NT2/D1 (cell line): ENCODE measurements at regions not wholly inside any gene's neighbourhood (a gene's known extent, or its start where the extent isn't known, plus 50 kb on each side); places are given as distances from the start of the nearest gene placed in this dataset.
"Not testable (repeated sequence)": the region's sequence is repeated elsewhere in the genome, so short reads cannot be mapped to it uniquely, and the experiment has no call there.

Experiments
- DNase-seq: peaks from one replicate; pipeline ENCODE4 v3.0.0-alpha.2; 2011; ENCODE audit warnings: low read depth, low spot score
- H3K27me3 ChIP-seq: 2 replicates; pipeline ENCODE4 v1.6.0; 2011; ENCODE audit warnings: mild to moderate bottlenecking; ENCODE audit not compliant: insufficient read length, insufficient read depth
- H3K36me3 ChIP-seq: 2 replicates; pipeline ENCODE4 v1.6.1; 2011; ENCODE audit warnings: mild to moderate bottlenecking, low read length, mixed read lengths; ENCODE audit not compliant: insufficient read depth, insufficient read length
- H3K4me1 ChIP-seq: 2 replicates; pipeline ENCODE4 v1.5.1; 2011; ENCODE audit not compliant: insufficient read depth, insufficient read length
- H3K4me3 ChIP-seq: 2 replicates; pipeline ENCODE4 v1.5.1; 2011; ENCODE audit warnings: low read depth; ENCODE audit not compliant: insufficient read length
- H3K9ac ChIP-seq: 2 replicates; pipeline ENCODE4 v1.6.0; 2011; ENCODE audit warnings: low read depth; ENCODE audit not compliant: insufficient read length
- H3K9me3 ChIP-seq: 2 replicates; pipeline ENCODE4 v1.5.1; 2011; ENCODE audit warnings: mild to moderate bottlenecking, low read length; ENCODE audit not compliant: insufficient read depth
- SUZ12 ChIP-seq: IDR thresholded peaks from 2 replicates; pipeline ENCODE4 v1.6.1; 2011; ENCODE audit not compliant: insufficient read length, insufficient read depth; ENCODE audit errors: extremely low read depth
- YY1 ChIP-seq: IDR thresholded peaks from 2 replicates; pipeline ENCODE4 v1.6.1; 2011; ENCODE audit not compliant: insufficient read length, insufficient read depth
- ZNF274 ChIP-seq: IDR thresholded peaks from 2 replicates; pipeline ENCODE4 v1.6.1; 2011; ENCODE audit warnings: mild to moderate bottlenecking, low read depth, low read length

GRCh38 chr4:87915621-87916020 lies 59.9 kb upstream of the SPP1 start:
- Histone ChIP-seq H3K4me3 (no peak overlapping the region), H3K9me3 (peaks cover 30% of the 10 kb centered on the region), H3K36me3 (no peaks in the 10 kb centered on the region), H3K27me3 (no peaks in the 10 kb centered on the region), H3K9ac (no peak overlapping the region), H3K4me1 (no peaks in the 10 kb centered on the region)
- no peak for TF ChIP-seq YY1
- no peak for TF ChIP-seq SUZ12
- TF ChIP-seq ZNF274: no peak
- no peak for DNase-seq

GRCh38 chr4:87916626-87917025 lies 58.9 kb upstream of the SPP1 start:
- no peak overlapping the region for H3K4me3 ChIP-seq
- H3K36me3 ChIP-seq: no peaks in the 10 kb centered on the region
- DNase-seq: no peak
- no peak overlapping the region for H3K9ac ChIP-seq
- no peak for TF ChIP-seq SUZ12
- no peak for TF ChIP-seq ZNF274
- TF ChIP-seq YY1: no peak
- no peaks in the 10 kb centered on the region for H3K4me1 ChIP-seq
- peaks cover 33% of the 10 kb centered on the region for H3K9me3 ChIP-seq
- no peaks in the 10 kb centered on the region for H3K27me3 ChIP-seq

DNA sequence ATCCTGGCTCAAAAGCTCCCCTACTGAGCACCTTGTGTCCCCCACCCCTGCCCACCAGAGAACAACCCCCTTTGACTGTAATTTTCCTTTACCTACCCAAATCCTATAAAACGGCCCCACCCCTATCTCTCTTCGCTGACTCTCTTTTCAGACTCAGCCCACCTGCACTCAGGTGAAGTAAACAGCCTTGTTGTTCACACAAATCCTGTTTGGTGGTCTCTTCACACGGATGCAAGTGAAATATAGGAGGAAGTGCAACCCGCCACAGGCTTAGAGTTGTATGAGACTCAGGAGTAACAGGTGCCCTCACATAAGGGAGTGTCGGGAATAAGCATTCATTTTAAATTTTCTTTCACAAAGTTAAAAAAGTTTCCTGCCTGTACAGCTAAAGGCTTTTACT lies 57.6 kb upstream of the SPP1 start:
- DNase-seq, H3K27me3 ChIP-seq, H3K4me1 ChIP-seq, H3K4me3 ChIP-seq, H3K36me3 ChIP-seq, H3K9ac ChIP-seq: not testable (repeated sequence)
- H3K9me3 ChIP-seq: peaks cover 33% of the 10 kb centered on the region

DNA sequence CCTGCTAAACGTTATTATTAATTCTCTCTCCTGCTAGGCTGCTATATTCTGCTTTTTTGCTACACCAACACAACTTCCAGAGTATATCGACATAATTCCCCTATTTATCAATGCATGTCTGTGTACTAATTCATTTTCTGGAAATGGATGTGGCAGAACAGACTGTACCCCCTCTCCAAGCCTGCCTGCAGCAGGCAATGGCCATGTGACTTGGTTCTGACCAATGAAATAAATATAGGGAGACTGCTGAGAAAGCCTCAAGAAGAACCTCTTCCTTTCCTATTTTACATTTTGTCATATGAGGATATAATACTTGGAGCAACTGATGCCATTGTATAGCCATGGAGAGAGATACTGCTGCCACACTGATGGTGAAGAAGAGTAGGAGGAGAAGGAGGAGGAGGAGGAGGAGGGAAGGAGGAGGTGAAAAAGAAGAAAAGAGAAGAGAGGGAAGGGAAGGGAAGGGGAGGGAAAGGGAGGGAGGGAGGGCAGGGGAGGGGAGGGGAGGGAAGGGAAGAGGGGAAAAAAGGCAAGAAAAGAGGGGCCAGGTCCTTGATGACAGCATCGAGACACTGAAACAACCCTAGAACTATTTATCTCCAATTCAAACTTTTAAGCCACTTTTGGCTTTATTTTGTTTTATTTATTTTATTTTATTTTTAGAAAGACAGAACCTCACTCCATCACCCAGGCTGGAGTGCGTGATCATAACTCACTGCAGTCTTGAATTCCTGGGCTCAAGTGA lies 57.0 kb upstream of the SPP1 start:
- no peaks in the 10 kb centered on the region for H3K36me3 ChIP-seq
- no peaks in the 10 kb centered on the region for H3K27me3 ChIP-seq
- no peak overlapping the region for H3K4me3 ChIP-seq
- no peak for DNase-seq
- no peaks in the 10 kb centered on the region for H3K4me1 ChIP-seq
- H3K9ac ChIP-seq: no peak overlapping the region
- no peak for TF ChIP-seq SUZ12
- TF ChIP-seq YY1: no peak
- TF ChIP-seq ZNF274: no peak
- peaks cover 33% of the 10 kb centered on the region for H3K9me3 ChIP-seq

DNA sequence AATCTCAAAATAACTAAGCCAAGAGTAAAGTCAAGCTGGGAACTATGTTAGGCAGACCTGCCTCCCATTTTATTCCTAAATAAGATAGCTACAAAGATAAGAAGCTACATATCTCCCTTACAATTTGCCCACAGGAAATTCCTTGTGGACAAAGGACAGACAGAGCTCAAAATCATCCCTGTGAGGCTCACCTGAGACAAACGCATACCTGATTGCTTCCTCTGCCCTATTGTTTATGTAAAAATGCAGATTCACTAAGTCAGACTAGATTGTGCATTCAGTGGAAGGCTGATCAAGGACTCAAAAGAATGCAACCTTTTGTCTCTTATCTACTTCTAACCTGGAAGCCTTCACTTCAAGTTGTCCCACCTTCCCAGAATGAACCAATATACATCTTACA lies 56.2 kb upstream of the SPP1 start:
- H3K9ac ChIP-seq, H3K4me3 ChIP-seq, DNase-seq, H3K36me3 ChIP-seq, H3K4me1 ChIP-seq, H3K27me3 ChIP-seq: not testable (repeated sequence)
- peaks cover 33% of the 10 kb centered on the region for H3K9me3 ChIP-seq

DNA sequence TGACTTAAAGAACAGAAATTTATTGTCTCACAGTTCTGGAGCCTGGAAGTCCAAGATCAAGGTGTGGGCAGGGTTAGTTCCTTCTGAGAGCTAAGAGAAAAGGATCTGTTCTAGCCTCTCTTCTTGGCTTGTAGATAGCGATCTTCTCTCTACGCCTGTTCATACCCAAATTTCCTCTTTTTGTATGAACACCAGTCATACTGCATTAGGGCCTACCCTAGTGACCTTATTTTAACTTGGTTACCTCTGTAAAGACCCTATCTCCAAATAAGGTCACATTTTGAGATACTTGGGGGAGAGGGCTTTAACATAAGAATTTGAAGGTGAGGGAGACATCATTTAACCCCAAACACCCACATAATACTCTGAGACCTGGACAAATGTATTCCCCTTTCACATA lies 55.6 kb upstream of the SPP1 start:
- H3K36me3 ChIP-seq: no peaks in the 10 kb centered on the region
- no peaks in the 10 kb centered on the region for H3K27me3 ChIP-seq
- H3K4me3 ChIP-seq: no peak overlapping the region
- no peaks in the 10 kb centered on the region for H3K4me1 ChIP-seq
- H3K9ac ChIP-seq: no peak overlapping the region
- TF ChIP-seq SUZ12 (no peak), ZNF274 (no peak), YY1 (no peak)
- no peak for DNase-seq
- H3K9me3 ChIP-seq: peaks cover 33% of the 10 kb centered on the region

GRCh38 chr4:87920478-87920877 lies 55.0 kb upstream of the SPP1 start:
- H3K9me3 ChIP-seq: peaks cover 29% of the 10 kb centered on the region
- H3K4me1 ChIP-seq: no peaks in the 10 kb centered on the region
- TF ChIP-seq ZNF274 (no peak), YY1 (no peak), SUZ12 (no peak)
- DNase-seq: peak; percentile 6
- H3K4me3 ChIP-seq: no peak overlapping the region
- H3K27me3 ChIP-seq: no peaks in the 10 kb centered on the region
- H3K36me3 ChIP-seq: no peaks in the 10 kb centered on the region
- H3K9ac ChIP-seq: no peak overlapping the region

DNA sequence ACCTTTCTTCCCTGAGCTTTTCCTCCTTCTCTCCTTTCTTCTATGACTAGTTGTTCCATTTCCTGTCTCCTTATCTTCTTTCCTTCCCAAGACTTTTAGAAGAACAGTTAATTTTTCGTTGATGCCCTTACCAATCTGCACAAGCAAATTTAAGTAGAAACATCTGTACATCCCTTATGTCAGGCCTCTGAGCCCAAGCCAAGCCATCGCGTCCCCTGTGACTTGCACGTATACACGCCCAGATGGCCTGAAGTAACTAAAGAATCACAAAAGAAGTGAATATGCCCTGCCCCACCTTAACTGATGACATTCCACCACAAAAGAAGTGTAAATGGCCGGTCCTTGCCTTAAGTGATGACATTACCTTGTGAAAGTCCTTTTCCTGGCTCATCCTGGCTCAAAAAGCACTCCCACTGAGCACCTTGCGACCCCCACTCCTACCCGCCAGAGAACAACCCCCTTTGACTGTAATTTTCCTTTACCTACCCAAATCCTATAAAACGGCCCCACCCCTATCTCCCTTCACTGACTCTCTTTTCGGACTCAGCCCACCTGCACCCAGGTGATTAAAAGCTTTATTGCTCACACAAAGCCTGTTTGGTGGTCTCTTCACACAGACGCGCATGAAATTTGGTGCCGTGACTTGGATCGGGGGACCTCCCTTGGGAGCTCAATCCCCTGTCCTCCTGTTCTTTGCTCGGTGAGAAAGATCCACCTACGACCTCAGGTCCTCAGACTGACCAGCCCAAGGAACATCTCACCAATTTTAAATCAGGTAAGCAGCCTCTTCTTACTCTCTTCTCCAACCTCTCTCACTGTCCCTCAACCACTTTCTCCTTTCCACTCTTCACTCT lies 53.7 kb upstream of the SPP1 start:
- H3K27me3 ChIP-seq, H3K36me3 ChIP-seq, H3K4me1 ChIP-seq: not testable (repeated sequence)
- Histone ChIP-seq H3K4me3 (peak overlapping the region; percentile 51), H3K9me3 (peaks cover 24% of the 10 kb centered on the region), H3K9ac (peak overlapping the region; percentile 56)
- peak; percentile 11 for DNase-seq

DNA sequence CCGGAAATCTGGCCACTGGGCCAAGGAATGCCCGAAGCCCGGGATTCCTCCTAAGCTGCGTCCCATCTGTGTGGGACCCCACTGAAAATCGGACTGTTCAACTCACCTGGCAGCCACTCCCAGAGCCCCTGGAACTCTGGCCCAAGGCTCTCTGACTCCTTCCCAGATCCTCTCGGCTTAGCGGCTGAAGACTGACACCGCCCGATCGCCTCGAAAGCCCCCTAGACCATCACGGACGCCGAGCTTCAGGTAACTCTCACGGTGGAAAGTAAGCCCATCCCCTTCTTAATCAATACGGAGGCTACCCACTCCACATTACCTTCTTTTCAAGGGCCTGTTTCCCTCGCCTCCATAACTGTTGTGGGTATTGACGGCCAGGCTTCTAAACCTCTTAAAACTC lies 51.4 kb upstream of the SPP1 start:
- DNase-seq, H3K36me3 ChIP-seq, H3K4me1 ChIP-seq, H3K27me3 ChIP-seq: not testable (repeated sequence)
- peaks cover 21% of the 10 kb centered on the region for H3K9me3 ChIP-seq
- H3K9ac ChIP-seq: peak overlapping the region; percentile 79
- peak overlapping the region; percentile 37 for H3K4me3 ChIP-seq
